ENCODE measurements at regions not wholly inside any gene's neighbourhood (a gene's known extent, or its start where the extent isn't known, plus 50 kb on each side); places are given as distances from the start of the nearest gene placed in this dataset.

GRCh38 chr1:30044656-30045144 is 678.7 kb downstream of the MATN1 start:
- FAIRE-seq: no peak
- no peak overlapping the region for H3K4me2 ChIP-seq
- no peak for TF ChIP-seq MAX (IDR thresholded peaks at IDR 0.05)
- no peak for TF ChIP-seq CHD2 (IDR thresholded peaks at IDR 0.05; ENCODE audit: low read length, partially characterized antibody)
- TF ChIP-seq RFX5 (IDR thresholded peaks at IDR 0.05): no peak
- no peak for TF ChIP-seq POLR2A (IDR thresholded peaks at IDR 0.05; ENCODE audit: low read length)
- no peak for TF ChIP-seq HOXB13 (CRISPR knock-in tag; IDR thresholded peaks at IDR 0.05; ENCODE audit: low read depth)
- CTCF ChIA-PET: interaction anchor here (0.8 kb wide), 1 partner anchor 41 kb away, joined by 3 read pairs; no protein-coding TSS in a partner anchor
- ATAC-seq: no peak
- no peak for DNase-seq (ENCODE audit: low read depth in 1 of 2, low spot score in 1 of 2)
- H3K9me3 ChIP-seq: no peaks in the 10 kb centered on the region
- POLR2A ChIA-PET: no interaction called here
- no peaks in the 10 kb centered on the region for H3K4me1 ChIP-seq
- 71% methylated on average over 1 of the region's 2 CpGs for WGBS (ENCODE audit: missing lambda C conversion rate)
- no peak overlapping the region for H3K4me3 ChIP-seq
- no peak overlapping the region for H3K27ac ChIP-seq

GRCh38 chr1:30043731-30044408 is 679.5 kb downstream of the MATN1 start:
- FAIRE-seq: no peak

GRCh38 chr1:30043256-30043655 is 680.1 kb downstream of the MATN1 start:
- no peak overlapping the region for H3K27ac ChIP-seq
- ChIA-PET CTCF (interaction anchor here (0.5 kb wide), 1 partner anchor 611 kb away, joined by 3 read pairs; no protein-coding TSS in a partner anchor), POLR2A (no interaction called here)
- no CpG with 5 or more reads among the region's 2 CpGs for WGBS (ENCODE audit: missing lambda C conversion rate)
- FAIRE-seq (no peak), DNase-seq (ENCODE audit: low read depth in 1 of 2, low spot score in 1 of 2) (no peak), ATAC-seq (no peak)
- no peaks in the 10 kb centered on the region for H3K4me1 ChIP-seq
- TF ChIP-seq MAFK (IDR thresholded peaks at IDR 0.05; ENCODE audit: partially characterized antibody) (no peak), E2F6 (IDR thresholded peaks at IDR 0.05; ENCODE audit: borderline replicate concordance, low read depth) (no peak), FOXS1 (CRISPR knock-in tag; IDR thresholded peaks at IDR 0.05) (no peak)
- no peak overlapping the region for H3K4me2 ChIP-seq
- no peak overlapping the region for H3K4me3 ChIP-seq
- no peaks in the 10 kb centered on the region for H3K9me3 ChIP-seq

More at GRCh38 chr1:30043731-30044408, 679.5 kb downstream of the MATN1 start:
- Histone ChIP-seq H3K27ac (no peak overlapping the region), H3K4me3 (no peak overlapping the region), H3K9me3 (no peaks in the 10 kb centered on the region), H3K4me1 (no peaks in the 10 kb centered on the region), H3K4me2 (no peak overlapping the region)
- WGBS (ENCODE audit: missing lambda C conversion rate): no CpG with 5 or more reads among the region's 1 CpG
- POLR2A ChIA-PET: no interaction called here
- TF ChIP-seq MAX (IDR thresholded peaks at IDR 0.05) (no peak), FOSB (CRISPR knock-in tag; IDR thresholded peaks at IDR 0.05) (no peak), CBX8 (IDR thresholded peaks at IDR 0.05) (no peak), HEYL (CRISPR knock-in tag; IDR thresholded peaks at IDR 0.05) (no peak), MAFK (IDR thresholded peaks at IDR 0.05; ENCODE audit: partially characterized antibody) (no peak), SREBF2 (IDR thresholded peaks at IDR 0.05) (no peak), EHMT2 (IDR thresholded peaks at IDR 0.05; ENCODE audit: low read depth) (no peak), POLR2A (IDR thresholded peaks at IDR 0.05; ENCODE audit: low read length) (no peak), NR3C1 (IDR thresholded peaks at IDR 0.05) (no peak), CBX2 (IDR thresholded peaks at IDR 0.05; ENCODE audit: borderline replicate concordance, low read depth) (no peak), POLR2AphosphoS2 (conservative IDR thresholded peaks at IDR 0.05; ENCODE audit: low read length) (no peak)
- no peak for DNase-seq (ENCODE audit: low read depth in 1 of 2, low spot score in 1 of 2)
- no peak for ATAC-seq
- CTCF ChIA-PET: interaction anchor here (0.8 kb wide), 1 partner anchor 42 kb away, joined by 3 read pairs; no protein-coding TSS in a partner anchor

GRCh38 chr1:30042438-30043147 is 680.8 kb downstream of the MATN1 start:
- Histone ChIP-seq H3K4me1 (no peaks in the 10 kb centered on the region), H3K9me3 (no peaks in the 10 kb centered on the region), H3K4me2 (no peak overlapping the region), H3K27ac (no peak overlapping the region), H3K4me3 (no peak overlapping the region)
- ATAC-seq: no peak
- DNase-seq (ENCODE audit: low read depth in 1 of 2, low spot score in 1 of 2): no peak
- 100% methylated on average over 1 of the region's 2 CpGs for WGBS (ENCODE audit: missing lambda C conversion rate)
- no peak for FAIRE-seq
- CTCF ChIA-PET: interaction anchor here (0.5 kb wide), 1 partner anchor 611 kb away, joined by 3 read pairs; no protein-coding TSS in a partner anchor
- POLR2A ChIA-PET: no interaction called here
- TF ChIP-seq MAFK (IDR thresholded peaks at IDR 0.05; ENCODE audit: partially characterized antibody) (no peak), ZNF302 (CRISPR knock-in tag; IDR thresholded peaks at IDR 0.05) (no peak), TP53 (CRISPR knock-in tag; IDR thresholded peaks at IDR 0.05) (no peak), ZFP36 (IDR thresholded peaks at IDR 0.05; ENCODE audit: borderline replicate concordance, partially characterized antibody) (no peak), HEYL (CRISPR knock-in tag; IDR thresholded peaks at IDR 0.05) (no peak), SREBF2 (IDR thresholded peaks at IDR 0.05) (no peak), JUN (IDR thresholded peaks at IDR 0.05) (no peak), CBX2 (IDR thresholded peaks at IDR 0.05; ENCODE audit: borderline replicate concordance, low read depth) (no peak)
